ENCODE measurements at regions not wholly inside any gene's neighbourhood (a gene's known extent, or its start where the extent isn't known, plus 50 kb on each side); places are given as distances from the start of the nearest gene placed in this dataset.

DNA sequence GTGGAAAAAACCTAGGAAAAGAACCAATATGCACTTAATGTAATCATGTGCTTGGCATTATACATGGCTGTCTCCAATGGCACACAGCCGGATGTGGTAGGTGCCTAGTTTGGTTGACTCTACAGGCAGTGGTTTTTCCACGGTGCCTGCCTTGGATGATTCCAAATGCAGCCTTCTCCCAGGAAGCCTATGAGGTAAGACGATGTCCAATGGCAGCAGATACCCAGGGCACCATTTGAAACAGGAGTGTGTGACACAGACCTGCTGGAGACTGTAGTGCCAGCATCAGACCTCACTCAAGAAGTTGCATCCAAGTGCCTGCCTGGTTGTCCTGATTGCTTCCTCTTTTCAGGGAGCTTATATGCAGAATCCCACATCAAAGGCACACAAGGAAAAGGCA, 88.0 kb upstream of the VASH1 start:
- no peaks in the 10 kb centered on the region for H3K4me1 Mint-ChIP-seq
- peaks cover 10% of the 10 kb centered on the region for H3K27me3 Mint-ChIP-seq
- H3K36me3 Mint-ChIP-seq, result peaks cover 3% of the 10 kb centered on the region

DNA sequence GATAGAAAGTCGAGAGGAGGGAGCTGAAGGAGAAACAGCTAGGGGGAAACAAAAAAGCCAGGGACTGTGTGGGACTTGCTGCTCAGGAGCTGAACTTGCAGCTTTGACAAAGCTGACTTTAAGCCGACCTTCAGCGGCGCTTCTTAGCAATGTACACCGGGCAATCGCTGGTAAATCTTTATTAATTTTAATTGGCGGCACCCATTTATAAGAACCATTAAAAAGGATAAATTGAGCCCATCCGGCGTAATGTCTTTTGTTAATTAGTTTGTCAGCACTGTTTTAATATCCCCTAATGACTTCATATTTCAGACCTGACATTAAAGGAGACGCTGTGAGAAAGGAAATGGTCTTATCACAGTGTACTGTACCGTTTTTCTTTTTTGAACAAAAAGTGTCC, 86.2 kb upstream of the VASH1 start:
- H3K4me1 Mint-ChIP-seq, result no peaks in the 10 kb centered on the region
- no peak overlapping the region for H3K27ac Mint-ChIP-seq
- H3K27me3 Mint-ChIP-seq, result peaks cover 8% of the 10 kb centered on the region

More for the DNA sequence above, 88.0 kb upstream of the VASH1 start:
- no peak overlapping the region for H3K27ac Mint-ChIP-seq
- peaks cover 5% of the 10 kb centered on the region for H3K9me3 Mint-ChIP-seq
- no peak overlapping the region for H3K4me3 Mint-ChIP-seq

DNA sequence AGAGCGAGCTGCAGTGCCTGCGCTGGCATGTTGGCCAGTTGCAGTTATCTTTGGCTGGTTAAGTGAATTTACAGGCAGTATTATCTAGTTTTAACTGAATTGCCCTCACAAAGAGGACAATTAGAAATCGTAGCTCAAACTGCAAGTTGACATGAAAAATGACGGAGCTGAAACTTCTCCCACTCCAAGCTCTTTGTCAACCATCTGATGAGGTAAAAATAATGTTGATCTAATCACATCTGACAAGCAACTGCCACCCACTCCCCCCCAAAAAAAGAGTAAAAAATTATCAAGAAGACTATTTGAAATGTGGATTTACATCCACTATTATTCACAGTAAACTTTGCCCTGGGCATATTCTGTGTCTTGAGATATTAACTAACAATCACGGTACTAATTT, 84.7 kb upstream of the VASH1 start:
- Mint-ChIP-seq H3K27me3 (peaks cover 8% of the 10 kb centered on the region), H3K36me3 (no peaks in the 10 kb centered on the region), H3K4me1 (no peaks in the 10 kb centered on the region), H3K9me3 (no peaks in the 10 kb centered on the region), H3K4me3 (no peak overlapping the region), H3K27ac (no peak overlapping the region)

More for the DNA sequence above, 86.2 kb upstream of the VASH1 start:
- Mint-ChIP-seq H3K36me3 (peaks cover under 1% of the 10 kb centered on the region), H3K9me3 (peaks cover 1% of the 10 kb centered on the region), H3K4me3 (no peak overlapping the region)

DNA sequence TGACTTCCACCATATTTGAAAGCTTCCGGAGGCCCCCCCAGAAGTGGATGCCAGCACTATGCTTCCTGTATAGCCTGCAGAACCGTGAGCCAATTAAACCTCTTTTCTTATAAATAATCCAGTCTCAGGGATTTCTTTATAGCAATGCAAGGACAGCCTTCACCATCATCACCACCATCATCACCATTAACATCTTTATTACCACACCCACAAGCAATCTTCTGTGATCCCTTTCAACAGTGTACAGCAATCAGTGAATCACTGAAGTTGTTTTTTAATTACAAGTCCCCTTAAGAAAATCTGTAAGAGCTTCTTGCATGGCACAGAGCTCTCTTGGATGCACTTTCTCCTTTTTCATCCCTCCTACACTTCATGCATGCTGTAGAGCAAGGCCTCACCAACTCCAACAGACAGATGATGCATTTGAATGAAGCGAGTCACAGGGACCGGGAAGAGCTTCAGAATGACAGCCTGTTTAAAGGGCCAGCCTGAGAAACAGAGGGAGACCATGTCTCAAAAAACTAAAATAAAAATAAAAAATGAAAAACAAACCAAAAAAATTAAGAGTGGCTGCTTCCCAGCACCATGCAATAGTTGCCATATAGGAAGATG, 83.6 kb upstream of the VASH1 start:
- Mint-ChIP-seq H3K36me3 (no peaks in the 10 kb centered on the region), H3K27ac (no peak overlapping the region), H3K4me1 (no peaks in the 10 kb centered on the region), H3K9me3 (peaks cover 2% of the 10 kb centered on the region), H3K27me3 (peaks cover 6% of the 10 kb centered on the region), H3K4me3 (no peak overlapping the region)

DNA sequence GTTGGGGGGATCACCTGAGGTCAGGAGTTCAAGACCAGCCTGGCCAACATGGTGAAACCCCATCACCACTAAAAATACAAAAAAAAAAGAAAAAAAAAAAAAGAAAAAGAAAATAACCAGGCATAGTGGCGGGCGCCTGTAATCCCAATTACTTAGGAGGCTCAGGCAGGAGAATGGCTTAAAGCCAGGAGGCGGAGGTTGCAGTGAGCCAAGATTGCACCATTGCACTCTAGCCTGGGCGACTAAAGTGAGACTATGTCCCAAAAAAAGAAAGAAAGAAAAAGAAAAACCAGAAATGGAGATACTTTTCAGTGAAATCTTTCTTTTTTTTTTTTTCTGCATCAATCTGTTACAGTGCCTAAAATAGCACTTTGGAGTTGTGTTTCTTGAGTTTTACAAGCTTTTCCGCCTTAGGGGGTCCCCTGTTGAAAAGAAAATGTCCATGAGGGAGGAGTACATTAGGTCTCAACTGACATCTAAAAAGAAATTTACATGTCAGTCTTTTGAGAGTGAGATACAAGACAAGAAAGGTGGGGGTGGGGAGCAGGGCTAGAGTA, 82.9 kb upstream of the VASH1 start:
- H3K27me3 Mint-ChIP-seq, result peaks cover 5% of the 10 kb centered on the region
- H3K36me3 Mint-ChIP-seq, result no peaks in the 10 kb centered on the region
- H3K9me3 Mint-ChIP-seq, result peaks cover 6% of the 10 kb centered on the region
- H3K27ac Mint-ChIP-seq, result no peak overlapping the region
- no peaks in the 10 kb centered on the region for H3K4me1 Mint-ChIP-seq
- H3K4me3 Mint-ChIP-seq, result no peak overlapping the region

DNA sequence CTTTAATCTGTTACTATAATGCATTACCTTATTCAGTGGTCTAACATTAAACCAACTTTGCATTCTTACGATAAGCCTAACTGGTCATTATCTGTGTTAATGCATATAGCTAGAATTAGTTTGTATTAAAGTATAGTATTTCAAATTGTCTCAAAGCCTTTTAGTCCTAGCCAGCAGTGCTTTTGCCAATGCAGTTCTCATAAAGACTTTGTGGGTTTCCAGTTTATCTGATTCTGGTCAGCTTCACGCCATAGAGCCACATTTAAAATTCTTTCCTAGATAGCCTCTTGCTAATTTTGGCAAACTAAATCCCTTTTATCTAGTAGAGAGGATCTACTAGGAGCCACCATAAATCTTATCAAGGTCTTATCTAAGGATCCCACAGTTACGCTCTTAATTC, 78.9 kb upstream of the VASH1 start:
- Mint-ChIP-seq H3K36me3 (no peaks in the 10 kb centered on the region), H3K27ac (no peak overlapping the region), H3K4me1 (no peaks in the 10 kb centered on the region), H3K9me3 (peaks cover 6% of the 10 kb centered on the region), H3K4me3 (no peak overlapping the region), H3K27me3 (peaks cover 13% of the 10 kb centered on the region)

DNA sequence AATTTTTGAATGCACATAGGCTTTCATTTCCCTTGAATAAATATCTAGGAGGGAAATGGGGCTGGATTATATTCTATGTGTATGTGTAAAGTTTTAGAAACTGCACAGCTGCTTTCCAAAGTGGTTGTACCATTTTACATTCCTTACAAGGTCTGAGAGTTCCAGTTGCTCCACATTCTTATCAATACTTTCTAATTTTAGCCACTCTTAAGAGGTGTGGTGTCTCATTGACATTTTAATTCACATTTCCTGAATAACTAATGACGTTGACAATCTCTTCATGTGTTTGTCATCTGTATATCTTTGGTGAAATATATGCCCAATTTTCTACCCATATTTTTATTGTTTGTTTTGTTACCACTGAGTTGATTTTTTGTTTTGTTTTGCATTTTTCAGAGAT, 74.6 kb upstream of the VASH1 start:
- no peak overlapping the region for H3K4me3 Mint-ChIP-seq
- H3K9me3 Mint-ChIP-seq, result peaks cover 18% of the 10 kb centered on the region
- H3K4me1 Mint-ChIP-seq, result no peaks in the 10 kb centered on the region
- H3K27ac Mint-ChIP-seq, result no peak overlapping the region
- H3K27me3 Mint-ChIP-seq, result peaks cover 18% of the 10 kb centered on the region
- H3K36me3 Mint-ChIP-seq, result no peaks in the 10 kb centered on the region

DNA sequence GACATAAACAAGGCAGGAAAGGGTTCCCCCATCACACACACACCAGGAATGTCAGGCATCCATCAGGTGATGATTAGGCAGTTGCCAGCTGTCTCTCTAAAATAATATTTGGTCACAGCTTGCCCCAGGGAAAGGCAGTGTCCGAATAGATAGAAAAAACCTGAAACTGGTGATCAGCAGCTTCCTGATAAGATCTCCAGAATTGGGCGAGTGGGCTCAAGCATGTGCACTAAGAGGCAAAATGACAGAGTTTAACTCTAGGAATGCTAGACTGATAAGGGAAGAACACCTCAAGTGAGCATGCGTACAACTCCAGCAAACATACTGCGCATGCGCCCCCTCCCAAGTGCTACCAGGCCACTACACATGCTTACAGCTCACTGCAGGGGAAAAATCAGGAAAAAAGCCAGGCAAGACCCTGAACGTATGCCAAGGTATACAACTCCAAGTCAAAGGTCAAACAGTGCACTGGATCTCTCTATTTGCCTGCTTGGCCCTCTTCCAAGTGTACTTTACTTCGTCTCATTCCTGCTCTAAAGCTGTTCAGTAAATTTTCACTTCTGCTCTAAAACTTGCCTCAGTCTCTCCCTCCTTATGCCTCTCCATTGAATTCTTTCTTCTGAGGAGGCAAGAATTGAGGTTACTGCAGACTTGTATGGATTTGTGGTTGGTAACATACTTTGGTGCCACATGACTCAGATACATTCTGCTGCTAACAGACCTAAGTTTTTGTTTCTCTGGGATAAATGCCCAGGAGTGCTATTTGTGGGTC, 73.5 kb upstream of the VASH1 start:
- H3K27ac Mint-ChIP-seq, result no peak overlapping the region
- H3K4me1 Mint-ChIP-seq, result no peaks in the 10 kb centered on the region
- peaks cover 18% of the 10 kb centered on the region for H3K27me3 Mint-ChIP-seq
- no peak overlapping the region for H3K4me3 Mint-ChIP-seq
- H3K9me3 Mint-ChIP-seq, result peaks cover 15% of the 10 kb centered on the region
- no peaks in the 10 kb centered on the region for H3K36me3 Mint-ChIP-seq

DNA sequence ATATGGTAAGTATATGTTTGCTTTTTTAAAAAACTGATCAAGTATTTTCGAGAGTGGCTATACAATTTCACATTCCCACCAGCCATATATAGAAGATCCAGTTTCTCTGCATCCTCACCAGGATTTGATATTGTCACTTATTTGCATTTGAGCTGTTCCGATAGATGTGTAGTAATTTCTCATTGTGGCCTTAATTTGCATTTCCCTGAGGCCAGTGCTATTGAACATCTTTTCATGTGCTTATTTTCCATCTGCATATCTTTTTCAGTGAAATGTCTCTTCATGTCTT, 72.9 kb upstream of the VASH1 start:
- no peak overlapping the region for H3K27ac Mint-ChIP-seq
- no peaks in the 10 kb centered on the region for H3K4me1 Mint-ChIP-seq
- peaks cover 13% of the 10 kb centered on the region for H3K9me3 Mint-ChIP-seq
- no peaks in the 10 kb centered on the region for H3K36me3 Mint-ChIP-seq
- peaks cover 18% of the 10 kb centered on the region for H3K27me3 Mint-ChIP-seq
- H3K4me3 Mint-ChIP-seq, result no peak overlapping the region

DNA sequence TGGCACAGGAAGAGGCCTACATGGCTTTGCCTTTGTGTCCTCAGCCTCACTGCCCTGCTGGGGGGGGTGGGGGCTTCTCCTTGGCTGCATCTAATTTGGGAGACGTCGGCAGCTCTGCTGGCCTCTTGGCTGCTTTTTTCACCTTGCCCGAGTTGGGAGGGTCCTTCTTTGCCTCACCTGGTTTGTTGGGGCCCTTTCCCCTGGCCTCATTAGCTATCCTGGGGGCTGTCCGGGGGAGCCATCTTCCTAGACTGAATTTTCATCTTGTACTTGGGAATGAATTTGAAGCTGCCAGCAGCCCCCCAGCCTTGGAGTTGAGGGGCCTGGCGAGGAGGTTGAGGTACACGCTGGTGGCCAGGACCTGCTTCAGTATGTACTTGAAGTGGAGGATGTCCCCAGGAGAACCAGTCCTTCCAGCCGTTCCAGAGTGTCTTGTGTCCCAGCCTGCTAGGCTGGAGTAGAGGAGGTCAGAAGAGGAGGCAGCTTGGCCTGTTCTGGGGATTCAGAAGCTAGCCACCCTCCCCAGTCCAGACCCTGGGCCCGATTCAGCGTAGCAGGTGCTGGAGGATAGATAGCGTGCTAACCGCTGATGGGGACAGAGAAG, 70.7 kb upstream of the VASH1 start:
- peaks cover 11% of the 10 kb centered on the region for H3K27me3 Mint-ChIP-seq
- H3K4me3 Mint-ChIP-seq, result no peak overlapping the region
- no peaks in the 10 kb centered on the region for H3K4me1 Mint-ChIP-seq
- H3K27ac Mint-ChIP-seq, result no peak overlapping the region
- H3K36me3 Mint-ChIP-seq, result no peaks in the 10 kb centered on the region
- H3K9me3 Mint-ChIP-seq, result peaks cover 13% of the 10 kb centered on the region

DNA sequence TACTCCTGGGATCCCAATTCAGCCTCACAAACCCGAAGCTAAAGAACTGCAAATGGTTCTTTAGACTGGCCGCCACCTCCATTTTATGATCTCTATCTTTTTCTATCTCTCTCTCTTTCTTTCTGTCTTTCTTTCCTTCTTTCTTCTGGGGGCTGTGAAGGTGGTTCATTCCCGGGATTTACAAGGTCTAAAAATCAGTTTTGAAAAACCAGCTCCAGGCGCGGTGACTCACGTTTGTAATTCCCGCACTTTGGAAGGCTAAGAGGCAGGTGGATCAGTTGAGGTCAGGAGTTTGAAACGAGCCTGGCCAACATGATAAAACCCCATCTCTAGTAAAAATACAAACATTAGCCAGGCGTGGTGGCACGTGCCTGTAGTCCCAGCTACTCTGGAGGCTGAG, 67.2 kb upstream of the VASH1 start:
- H3K4me1 Mint-ChIP-seq, result no peaks in the 10 kb centered on the region
- H3K4me3 Mint-ChIP-seq, result no peak overlapping the region
- no peak overlapping the region for H3K27ac Mint-ChIP-seq
- H3K9me3 Mint-ChIP-seq, result peaks cover 5% of the 10 kb centered on the region
- no peaks in the 10 kb centered on the region for H3K36me3 Mint-ChIP-seq
- no peaks in the 10 kb centered on the region for H3K27me3 Mint-ChIP-seq

DNA sequence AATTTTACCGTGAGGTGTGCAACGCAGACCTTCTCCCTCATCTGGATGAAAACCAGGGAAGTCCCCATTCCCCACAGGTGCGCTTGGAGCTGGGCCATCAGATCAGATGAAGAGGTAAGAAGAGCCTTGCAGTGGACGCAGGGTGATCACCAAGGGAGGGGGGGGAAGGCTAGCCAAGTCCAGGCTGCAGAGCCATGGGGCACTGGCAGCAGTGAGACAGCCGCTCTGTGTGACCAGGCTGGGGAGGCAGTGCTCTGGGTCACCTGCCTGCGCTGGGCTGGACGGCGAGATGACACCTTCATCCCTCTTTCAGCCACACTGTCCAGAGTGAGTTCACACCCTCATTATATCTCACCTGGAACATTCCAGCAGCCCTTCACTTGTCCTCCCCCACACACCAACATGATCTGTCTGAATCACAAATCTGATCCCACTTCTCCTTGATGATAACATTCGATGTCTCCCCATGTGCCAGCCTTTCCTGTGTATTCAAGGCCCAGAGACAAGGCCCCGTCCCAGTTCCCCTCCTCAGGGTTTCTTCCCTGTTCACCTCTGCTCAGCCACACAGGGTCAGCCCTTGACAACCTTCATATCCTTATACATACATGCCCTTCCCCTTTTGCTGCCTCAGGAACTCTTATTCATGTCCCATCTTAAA, 65.9 kb upstream of the VASH1 start:
- H3K36me3 Mint-ChIP-seq, result no peaks in the 10 kb centered on the region
- no peaks in the 10 kb centered on the region for H3K9me3 Mint-ChIP-seq
- no peaks in the 10 kb centered on the region for H3K27me3 Mint-ChIP-seq
- no peak overlapping the region for H3K4me3 Mint-ChIP-seq
- H3K4me1 Mint-ChIP-seq, result no peaks in the 10 kb centered on the region
- H3K27ac Mint-ChIP-seq, result no peak overlapping the region

DNA sequence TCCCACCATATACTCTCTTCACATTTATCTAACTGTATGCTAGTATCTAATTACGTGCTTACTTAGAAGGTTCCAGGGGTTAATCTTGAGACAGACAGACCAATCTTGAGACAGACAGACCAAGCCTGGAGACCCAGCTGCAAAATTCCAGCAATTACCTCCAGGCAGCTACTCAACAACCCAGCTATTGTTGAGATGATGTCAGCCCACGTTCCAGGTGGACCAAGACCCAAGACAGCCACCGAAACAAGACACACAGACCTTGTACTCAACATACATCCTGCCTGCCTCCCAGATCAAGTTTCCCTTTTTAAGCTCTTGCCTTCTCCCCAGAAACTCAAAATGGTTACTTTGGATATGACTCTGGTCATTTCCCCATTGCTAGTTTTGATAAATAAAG, 64.9 kb upstream of the VASH1 start:
- Mint-ChIP-seq H3K9me3 (no peaks in the 10 kb centered on the region), H3K27ac (no peak overlapping the region), H3K4me1 (no peaks in the 10 kb centered on the region), H3K36me3 (no peaks in the 10 kb centered on the region), H3K27me3 (no peaks in the 10 kb centered on the region), H3K4me3 (no peak overlapping the region)

DNA sequence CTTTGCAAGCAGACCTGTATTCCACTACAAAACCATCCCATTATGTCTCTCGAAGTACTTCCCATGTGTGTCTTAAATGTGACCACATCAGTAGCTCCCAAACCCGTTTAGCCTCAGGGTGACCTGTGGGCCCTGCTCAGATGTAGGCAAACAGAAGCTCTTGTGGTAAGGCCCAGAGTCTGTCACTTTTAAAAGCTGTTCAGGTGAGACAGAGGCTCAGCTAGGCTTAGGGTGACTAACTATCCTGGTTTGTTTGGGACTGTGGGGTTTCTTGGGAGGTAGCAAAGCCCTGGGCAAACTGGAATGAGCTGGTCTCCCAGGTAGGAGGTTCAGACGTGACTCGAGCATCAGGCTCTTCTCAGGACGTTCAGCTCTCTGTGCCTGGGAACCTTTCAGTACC, 64.5 kb upstream of the VASH1 start:
- Mint-ChIP-seq H3K27me3 (no peaks in the 10 kb centered on the region), H3K27ac (no peak overlapping the region), H3K4me1 (no peaks in the 10 kb centered on the region), H3K36me3 (no peaks in the 10 kb centered on the region), H3K9me3 (no peaks in the 10 kb centered on the region), H3K4me3 (no peak overlapping the region)

DNA sequence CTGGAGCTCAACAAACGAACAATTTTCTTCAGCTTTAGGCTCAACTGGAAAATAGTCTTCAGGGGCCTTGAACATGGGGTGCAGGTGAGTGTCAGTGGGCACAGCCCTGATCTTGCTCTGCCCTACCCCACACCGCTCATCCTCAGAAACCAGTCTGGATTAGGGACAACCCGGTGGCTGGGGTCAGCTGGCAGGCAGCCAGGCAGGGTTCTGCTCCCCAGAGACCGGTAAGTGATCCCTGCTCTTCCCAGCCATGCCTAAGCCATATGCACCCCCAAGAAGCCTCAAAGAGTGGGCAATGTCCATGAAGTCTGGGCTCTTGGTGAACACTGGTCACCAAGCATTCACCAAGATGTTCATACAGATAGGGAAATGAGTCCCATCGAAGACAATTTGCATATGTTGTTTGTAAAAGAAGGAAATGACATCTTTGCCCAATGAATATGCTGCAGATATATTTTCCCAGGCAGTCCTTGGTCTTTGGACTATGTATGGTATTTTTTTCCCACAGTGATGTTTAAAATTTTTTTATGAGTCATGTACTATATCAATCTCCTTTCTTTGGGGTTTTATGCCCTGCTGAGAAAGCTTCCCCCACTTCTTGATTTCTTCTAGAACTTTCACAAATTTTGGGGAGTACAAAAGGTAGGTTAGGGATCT, 63.9 kb upstream of the VASH1 start:
- H3K36me3 Mint-ChIP-seq, result no peaks in the 10 kb centered on the region
- H3K4me3 Mint-ChIP-seq, result no peak overlapping the region
- no peak overlapping the region for H3K27ac Mint-ChIP-seq
- H3K27me3 Mint-ChIP-seq, result no peaks in the 10 kb centered on the region
- H3K9me3 Mint-ChIP-seq, result no peaks in the 10 kb centered on the region
- H3K4me1 Mint-ChIP-seq, result no peaks in the 10 kb centered on the region

Data from activated naive CD4-positive, alpha-beta T cell treated with anti-CD3 and anti-CD28 coated beads, Interleukin-2, amount 50 U/mL, for 24 hours (primary cell).